HG03025 (cell line): ENCODE measurements at regions not wholly inside any gene's neighbourhood (a gene's known extent, or its start where the extent isn't known, plus 50 kb on each side); places are given as distances from the start of the nearest gene placed in this dataset.

Experiments
- ATAC-seq: cut with Tn5 transposase; IDR thresholded peaks from one replicate; pipeline ENCODE4 v1.9.1; 2021; ENCODE audit warnings: mild to moderate bottlenecking, moderate library complexity; ENCODE audit not compliant: unreplicated experiment, low FRiP score

- no peak for ATAC-seq
Observed at GRCh38 chr3:30349507-30349906, 256.9 kb upstream of the TGFBR2 start.

GRCh38 chr3:30350011-30350410, 256.4 kb upstream of the TGFBR2 start:
- ATAC-seq, result no peak

GRCh38 chr3:30350901-30351300, 255.5 kb upstream of the TGFBR2 start:
- no peak for ATAC-seq

DNA sequence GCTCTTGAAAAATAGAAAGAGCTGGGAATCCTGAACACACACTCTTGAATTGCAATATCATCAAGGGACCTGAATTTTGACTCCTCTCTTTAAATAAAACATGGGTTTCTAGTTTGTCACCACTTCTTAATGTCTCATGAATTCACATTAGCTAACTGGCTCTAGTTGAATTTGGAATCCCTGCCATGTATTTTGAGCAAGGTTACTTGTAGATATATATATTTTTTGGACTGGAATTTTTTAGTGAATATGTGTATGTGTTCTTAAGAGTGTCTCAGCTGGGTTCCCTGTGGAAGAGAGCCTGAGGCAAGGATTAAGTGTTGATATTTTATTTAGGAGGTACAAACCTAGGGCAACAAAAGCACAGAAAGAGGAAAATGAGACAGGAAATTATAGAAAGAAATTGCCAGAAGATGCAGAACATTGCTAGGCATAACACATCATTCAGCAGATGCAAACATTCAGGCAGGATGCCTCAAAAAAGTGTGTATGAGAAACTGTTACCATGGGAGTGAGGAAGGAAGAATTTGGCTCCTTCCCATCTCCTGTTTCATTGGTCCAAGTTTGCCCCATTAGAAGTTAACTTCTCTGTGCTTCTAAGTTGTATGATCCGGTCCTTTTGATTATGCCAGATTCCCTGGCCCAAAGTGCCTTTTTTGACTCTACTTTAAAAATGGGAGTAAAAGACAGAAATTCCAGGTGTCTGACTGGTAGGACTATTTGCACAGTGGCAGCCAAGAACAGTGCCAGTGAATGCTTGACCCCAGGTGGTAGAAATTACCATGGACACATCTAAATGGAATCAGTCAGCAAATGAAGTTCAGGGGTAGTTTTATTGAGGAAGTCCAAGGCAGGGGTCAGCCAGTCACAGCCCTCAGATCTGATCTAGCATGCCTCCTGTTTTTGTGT, 253.7 kb upstream of the TGFBR2 start:
- no peak for ATAC-seq

- ATAC-seq, result peak; percentile 84
Observed at GRCh38 chr3:30353711-30354467, 252.5 kb upstream of the TGFBR2 start.

- ATAC-seq, result no peak
Observed at GRCh38 chr3:30354513-30354912, 251.9 kb upstream of the TGFBR2 start.

GRCh38 chr3:30354972-30355371, 251.4 kb upstream of the TGFBR2 start:
- ATAC-seq, result no peak

DNA sequence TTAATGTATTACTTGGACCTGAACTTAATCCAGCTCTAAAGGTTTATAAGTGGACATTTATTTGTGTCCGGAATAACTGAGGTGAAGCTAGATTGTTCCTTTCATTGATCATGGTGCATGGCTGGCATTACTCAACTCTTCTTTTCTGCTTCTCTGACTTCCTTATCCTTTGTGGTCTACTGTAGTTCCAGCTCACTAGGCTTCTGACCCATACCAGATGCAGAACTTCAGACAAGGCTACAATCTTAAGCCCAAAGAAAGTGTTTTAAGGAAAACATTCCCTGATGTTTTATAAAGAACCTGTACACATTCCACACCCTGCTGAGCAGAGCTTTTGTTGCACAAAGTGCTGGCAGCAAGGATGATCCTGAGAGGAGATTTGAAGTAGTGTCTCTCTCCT, 250.8 kb upstream of the TGFBR2 start:
- no peak for ATAC-seq

DNA sequence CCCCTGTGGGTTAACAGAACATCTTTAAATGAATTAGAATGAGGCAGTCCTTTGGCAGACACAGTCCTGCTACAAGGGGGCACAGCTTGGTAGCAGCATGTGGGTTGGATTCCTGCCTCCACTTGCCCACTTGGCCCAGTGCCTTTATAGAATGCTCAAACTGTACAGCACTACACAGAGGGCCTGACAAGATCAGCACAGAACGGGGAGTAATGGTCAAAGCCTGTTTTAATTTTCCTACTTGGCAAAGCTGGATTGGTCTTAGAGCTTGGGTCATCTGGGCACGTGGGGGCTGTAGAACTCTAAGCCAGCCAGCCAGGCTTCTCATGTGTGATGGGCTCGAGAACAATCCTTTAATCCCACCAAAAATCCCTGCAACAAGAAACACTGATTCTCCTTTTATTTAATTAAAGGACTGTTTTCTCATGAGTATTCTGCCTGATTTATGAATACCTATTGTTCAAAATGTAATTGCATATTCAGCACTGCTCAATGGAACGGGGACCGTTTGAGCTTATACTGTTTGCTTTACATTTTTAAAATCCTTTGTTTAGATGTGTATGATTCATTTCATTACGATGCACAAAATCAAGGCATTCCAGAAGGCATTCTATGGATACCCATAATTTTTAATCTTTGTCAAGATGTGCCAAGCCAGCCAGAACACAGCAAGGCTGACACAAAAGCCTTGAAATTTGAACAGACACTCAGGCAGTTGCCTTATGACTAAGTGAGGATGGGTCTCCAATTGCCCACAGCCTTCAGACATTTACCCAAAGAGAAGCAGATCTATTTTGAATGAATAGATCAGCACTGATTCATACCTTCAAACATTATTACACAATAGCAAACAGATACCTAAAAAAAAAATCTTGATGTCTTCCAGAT, 249.3 kb upstream of the TGFBR2 start:
- no peak for ATAC-seq

DNA sequence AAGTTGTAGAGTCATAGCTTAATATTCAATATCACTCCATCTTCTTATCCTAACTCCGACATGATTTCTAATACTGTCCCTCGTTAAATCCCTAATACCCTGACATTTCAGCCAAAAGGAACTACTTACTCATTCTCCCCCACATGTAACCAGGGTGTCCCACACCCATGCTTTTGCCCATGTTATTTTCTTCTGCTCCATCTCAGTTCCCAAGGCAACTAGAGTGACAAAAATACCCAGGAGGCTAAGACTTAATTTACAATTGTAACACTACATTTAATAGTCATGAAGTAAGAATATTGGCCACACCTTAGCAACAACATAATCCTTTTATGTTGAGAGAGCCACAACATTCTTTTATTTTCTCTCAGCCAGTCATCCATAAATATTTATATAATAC, 248.5 kb upstream of the TGFBR2 start:
- no peak for ATAC-seq

- ATAC-seq, result no peak
Observed at GRCh38 chr3:30358871-30359270, 247.5 kb upstream of the TGFBR2 start.

DNA sequence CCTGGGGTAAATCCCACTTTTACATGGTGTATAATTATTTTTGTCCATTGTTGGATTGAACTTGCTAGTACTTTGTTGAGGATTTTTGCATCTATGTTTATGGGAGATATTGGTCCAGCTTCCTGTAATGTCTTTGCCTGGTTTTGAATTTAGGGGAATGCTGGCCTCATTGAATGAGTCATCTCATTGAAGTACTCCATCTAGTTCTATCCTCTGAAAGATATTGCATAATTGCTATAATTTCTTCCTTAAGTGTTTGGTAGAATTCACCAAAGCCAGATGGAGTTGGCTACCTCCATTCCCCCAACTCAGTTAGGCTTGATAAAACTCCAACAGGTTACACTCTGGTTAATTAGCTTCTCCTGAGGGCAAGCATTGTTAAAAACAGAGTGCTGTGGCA, 237.4 kb upstream of the TGFBR2 start:
- ATAC-seq, result no peak

DNA sequence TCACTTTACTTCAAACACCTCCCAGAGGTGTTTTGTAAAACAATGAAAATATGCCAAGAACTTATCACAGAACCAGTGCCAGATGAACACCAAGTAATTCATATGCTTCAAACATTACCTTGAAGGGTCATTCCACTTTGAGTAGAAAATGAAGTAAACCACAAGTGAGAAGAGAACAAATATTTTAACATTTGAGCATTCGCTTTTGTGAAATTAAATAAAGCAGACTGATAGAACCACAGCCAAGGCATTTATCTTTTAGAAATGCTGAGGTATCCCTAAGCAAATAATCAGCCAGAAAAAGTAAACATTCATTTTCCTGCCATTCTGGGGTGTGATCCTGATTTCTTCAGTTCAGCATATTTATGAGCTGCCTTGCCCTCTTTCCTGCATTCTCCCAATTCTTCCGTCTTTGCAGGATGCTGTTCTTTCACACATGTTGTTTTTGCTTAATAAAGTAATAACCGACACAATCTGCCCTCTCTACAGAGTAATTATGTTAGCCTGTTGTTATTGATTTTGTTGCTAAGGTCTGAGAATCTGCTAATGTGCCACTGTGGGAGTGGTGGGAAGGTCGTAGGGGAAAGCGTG, 235.6 kb upstream of the TGFBR2 start:
- no peak for ATAC-seq

DNA sequence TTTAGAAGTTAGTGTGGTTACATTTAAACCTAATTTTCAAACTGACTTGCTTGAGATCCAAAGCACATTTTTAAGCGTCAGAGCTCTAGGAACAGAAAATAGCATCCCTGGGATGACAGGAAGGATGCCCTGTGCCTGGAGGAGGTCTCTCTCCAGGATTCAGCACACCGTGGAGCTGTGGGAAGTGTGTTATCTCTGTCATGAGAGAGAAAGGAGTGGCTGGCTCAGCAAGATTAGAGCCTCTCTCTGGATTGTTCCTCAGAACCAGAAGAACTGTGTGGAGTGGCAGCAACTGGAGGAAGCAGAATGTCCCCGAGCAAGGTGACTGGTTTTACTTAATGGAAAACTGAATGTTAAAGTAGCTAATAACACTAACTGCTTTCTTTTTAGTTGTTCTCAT, 233.6 kb upstream of the TGFBR2 start:
- ATAC-seq, result no peak

DNA sequence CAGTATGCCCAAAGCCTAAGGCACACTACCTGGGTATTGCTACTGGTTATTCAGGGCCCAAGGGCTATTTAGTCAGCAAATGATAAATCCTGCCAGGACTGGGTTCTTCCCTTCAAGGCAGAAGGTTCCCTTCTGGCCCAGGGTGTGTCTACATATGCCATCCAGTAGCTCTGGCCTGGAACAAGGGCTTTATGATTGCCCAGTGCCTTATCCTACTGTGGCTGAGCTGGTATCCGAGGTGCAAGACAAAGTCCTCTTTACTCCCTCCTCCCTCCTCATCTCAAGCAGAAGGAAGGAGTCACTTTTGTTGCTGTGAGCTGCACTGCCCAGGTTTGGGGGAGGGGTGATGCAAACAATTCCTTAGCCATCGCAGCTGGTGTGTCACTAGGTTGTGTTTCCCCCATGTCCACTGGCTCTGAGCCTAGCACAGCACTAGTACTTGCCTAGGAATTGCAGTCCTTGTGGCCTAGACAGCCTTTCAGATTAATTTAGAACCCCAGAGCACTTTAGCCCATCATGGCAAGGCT, 221.8 kb upstream of the TGFBR2 start:
- no peak for ATAC-seq

GRCh38 chr3:30393079-30393478, 213.3 kb upstream of the TGFBR2 start:
- ATAC-seq, result no peak

DNA sequence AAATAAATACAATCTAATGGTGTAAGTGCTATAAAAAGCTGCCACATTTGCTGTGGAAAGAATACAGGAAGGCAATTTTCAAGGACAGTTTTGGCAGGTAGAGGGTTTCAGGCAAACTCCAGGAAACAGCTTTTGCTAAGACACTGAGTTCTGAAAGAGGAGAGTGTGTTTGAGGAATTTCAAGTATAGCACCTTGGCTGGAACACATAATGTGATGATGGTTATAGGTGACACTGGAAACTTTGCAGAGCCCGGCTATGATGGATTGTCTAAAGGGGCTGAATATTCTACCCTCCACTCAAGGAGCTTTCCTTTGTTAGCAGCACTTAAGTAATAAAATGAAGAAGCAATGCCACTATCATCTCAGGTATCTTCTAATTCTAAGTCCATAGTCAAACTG, 209.4 kb upstream of the TGFBR2 start:
- ATAC-seq, result no peak

GRCh38 chr3:30399394-30400181, 206.8 kb upstream of the TGFBR2 start:
- no peak for ATAC-seq

GRCh38 chr3:30400926-30401325, 205.5 kb upstream of the TGFBR2 start:
- ATAC-seq, result no peak
